ENCODE measurements at regions not wholly inside any gene's neighbourhood (a gene's known extent, or its start where the extent isn't known, plus 50 kb on each side); places are given as distances from the start of the nearest gene placed in this dataset.

DNA sequence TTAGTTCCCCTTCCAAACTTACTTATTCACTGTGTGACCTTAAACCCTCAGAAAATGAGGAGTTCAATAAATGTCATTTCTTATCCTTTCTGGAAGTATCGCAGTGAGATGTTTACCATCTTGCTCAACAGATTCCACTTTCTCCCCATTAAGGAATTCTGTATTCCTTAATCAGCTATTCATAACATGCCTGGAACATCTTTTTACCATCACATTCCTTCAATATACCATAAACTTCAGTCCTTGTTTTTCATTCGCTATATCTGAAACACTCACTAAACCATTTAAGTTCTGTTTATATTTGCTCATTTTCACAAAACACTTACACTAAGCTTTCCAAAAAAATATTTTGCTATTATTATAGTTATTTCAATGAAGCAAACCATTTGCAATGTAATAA is 1158.6 kb downstream of the CDH12 start:
- no peak for DNase-seq

GRCh38 chr5:21693591-21693990 is 1159.6 kb downstream of the CDH12 start:
- DNase-seq: no peak

DNA sequence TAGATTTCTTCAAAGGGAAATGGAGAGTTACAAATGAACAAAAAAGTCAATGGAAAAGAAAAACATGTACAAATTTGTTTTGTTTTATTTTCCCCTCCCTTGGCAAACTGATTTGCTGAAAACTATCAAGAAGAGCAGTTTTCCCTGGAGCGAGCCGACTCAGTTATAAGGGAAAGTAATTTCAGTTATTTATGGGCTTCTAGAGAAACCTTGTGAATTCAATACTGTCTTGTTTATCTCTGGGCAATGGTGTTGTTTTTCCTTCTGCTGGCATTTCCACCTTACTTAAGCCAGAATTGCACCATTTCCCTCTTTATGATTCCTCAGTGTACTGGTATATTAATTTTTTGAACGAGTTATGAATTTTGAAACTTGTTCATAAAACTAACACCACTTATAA is 1163.6 kb downstream of the CDH12 start:
- DNase-seq: no peak

GRCh38 chr5:21688655-21689054 is 1164.5 kb downstream of the CDH12 start:
- DNase-seq: no peak

DNA sequence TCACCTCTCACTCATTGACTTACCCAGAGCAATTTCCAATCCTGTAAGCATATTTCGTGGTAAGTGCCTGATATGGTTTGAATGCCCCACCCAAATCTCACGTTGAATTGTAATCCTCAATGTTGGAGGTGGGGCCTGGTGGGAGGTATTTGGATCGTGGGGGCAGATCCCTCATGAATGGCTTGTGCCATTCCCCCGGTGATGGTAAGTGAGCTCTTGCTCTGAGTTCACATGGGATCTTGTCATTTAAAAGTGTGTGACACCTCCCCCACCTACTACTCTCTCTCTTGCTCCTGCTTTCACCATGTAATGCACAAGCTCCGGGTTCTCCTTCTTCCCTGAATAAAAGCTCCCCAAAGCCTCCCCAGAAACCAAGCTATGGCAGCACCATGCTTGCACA is 1165.5 kb downstream of the CDH12 start:
- DNase-seq: no peak

DNA sequence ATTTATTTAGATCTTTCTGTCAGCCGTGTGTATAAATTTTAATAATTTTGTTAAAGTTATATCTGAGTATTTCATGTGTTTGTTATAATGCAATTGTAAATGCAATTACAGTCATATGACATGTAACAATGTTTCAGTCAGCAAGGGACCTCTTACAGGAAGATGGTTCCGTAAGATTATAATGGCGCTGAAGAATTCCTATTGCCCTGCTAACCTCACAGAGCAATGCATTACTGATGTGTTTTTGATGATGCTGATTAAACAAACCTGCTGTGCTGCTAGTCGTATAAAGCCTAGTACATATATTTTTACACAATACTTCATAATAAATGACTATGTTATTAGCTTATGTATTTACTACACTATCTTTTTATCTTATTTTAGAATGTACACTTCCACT is 1166.4 kb downstream of the CDH12 start:
- no peak for DNase-seq

GRCh38 chr5:21685522-21685921 is 1167.6 kb downstream of the CDH12 start:
- DNase-seq: no peak

GRCh38 chr5:21684992-21685391 is 1168.2 kb downstream of the CDH12 start:
- no peak for DNase-seq

GRCh38 chr5:21681911-21682310 is 1171.2 kb downstream of the CDH12 start:
- DNase-seq: no peak

DNA sequence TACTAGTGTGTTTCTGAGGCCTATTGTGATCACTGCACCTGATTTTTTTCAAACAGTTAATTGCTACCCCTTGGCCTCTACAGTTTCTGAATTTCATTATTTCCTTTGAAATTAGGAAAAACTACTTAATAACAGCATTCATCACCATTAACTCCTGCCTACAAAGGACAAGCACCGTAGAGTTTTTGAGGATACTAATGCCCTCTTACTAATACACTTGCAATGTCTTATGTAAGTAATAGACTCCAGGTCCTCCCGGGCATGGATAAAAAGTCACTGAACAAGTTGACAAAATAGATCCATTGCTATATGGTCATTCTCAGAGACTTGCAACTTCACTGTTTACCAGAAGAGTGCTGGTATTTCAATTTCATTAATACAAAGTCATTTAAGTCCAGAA is 1172.5 kb downstream of the CDH12 start:
- no peak for DNase-seq

DNA sequence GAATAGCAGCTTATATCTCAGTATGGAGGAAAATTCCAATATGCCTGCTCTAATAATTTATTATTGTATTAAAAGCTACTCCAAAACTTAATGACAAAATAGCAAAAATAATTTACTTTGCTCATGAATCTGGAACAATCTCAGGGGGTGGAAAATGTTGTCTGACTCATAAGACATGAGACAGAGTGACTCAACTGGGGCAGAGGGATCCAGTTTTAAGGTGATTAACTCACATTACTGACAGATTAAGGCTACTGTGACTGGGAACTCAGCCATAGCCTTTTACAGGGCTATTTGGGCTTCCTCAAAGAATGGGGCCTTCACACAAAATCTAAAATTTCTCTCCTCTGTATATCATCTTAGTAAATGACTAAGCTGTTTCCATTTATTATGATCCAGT is 1172.9 kb downstream of the CDH12 start:
- no peak for DNase-seq

DNA sequence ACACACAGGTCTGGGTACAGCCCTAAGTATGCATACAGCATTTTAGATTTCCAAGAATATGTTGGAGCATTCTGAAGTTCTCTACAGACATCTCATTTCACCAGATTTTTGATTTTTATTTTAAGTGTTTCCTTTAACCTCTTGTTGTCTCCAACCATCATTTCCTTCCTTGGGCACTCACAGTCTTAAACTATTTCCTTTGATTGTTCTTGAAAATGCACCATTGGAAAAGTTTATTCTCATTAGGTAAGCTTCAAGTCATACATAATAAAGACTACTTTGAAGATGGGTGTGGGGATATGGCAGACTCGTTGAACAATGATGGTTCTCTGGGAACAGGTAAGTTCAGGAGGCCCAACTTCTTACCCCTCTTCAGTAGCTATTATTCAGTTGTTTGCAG is 1174.6 kb downstream of the CDH12 start:
- DNase-seq: no peak

GRCh38 chr5:21672911-21673310 is 1180.2 kb downstream of the CDH12 start:
- no peak for DNase-seq

GRCh38 chr5:21672360-21672759 is 1180.8 kb downstream of the CDH12 start:
- DNase-seq: no peak

GRCh38 chr5:21665524-21665923 is 1187.6 kb downstream of the CDH12 start:
- DNase-seq: no peak

GRCh38 chr5:21663082-21663481 is 1190.1 kb downstream of the CDH12 start:
- no peak for DNase-seq

- no peak for DNase-seq
Observed at GRCh38 chr5:21661184-21661583, 1192.0 kb downstream of the CDH12 start.

- DNase-seq: no peak
Observed at GRCh38 chr5:21654556-21654955, 1198.6 kb downstream of the CDH12 start.

GRCh38 chr5:21649969-21650368 is 1203.2 kb downstream of the CDH12 start:
- no peak for DNase-seq

DNA sequence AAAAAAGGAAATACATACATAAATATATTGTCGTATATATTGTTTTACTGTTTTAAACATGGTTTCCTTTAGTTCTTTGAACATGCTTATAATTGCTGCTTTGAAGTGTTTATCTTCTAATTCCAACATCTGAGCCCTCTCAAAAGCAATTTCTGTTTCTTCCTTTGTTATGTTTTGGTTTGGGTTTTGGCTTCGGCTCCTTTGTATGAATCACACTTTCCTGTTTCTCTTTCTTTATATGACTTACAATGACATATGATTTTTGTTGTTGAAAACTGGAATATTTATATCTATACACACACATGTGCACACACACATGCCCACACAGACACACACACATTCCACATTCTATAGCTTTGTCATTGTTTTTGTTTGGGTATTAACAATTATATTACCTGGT is 1206.7 kb downstream of the CDH12 start:
- DNase-seq: no peak

GRCh38 chr5:21644032-21644431 is 1209.1 kb downstream of the CDH12 start:
- no peak for DNase-seq

DNA sequence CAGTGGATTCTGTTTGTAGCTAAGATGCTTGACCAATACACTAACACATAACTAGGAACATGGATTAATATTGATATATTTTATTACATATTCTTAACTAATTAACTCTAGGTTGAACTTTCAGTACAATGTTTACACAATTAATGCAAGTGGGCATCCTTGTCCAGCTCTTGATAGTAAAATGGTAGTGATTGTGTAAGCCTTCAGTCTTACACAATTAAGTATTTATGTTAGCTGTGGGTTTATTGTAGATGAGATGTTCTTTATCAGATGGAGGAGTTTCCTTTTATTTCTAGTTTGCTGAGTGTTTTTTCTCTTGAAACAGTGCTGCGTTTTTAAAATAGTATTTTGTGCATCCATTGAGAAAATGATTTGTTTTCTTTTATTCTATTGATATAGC is 1210.8 kb downstream of the CDH12 start:
- DNase-seq: no peak

GRCh38 chr5:21623831-21624230 is 1229.3 kb downstream of the CDH12 start:
- no peak for DNase-seq

GRCh38 chr5:21615195-21615765 is 1237.9 kb downstream of the CDH12 start:
- DNase-seq: no peak

GRCh38 chr5:21613971-21614488 is 1239.1 kb downstream of the CDH12 start:
- DNase-seq: no peak

DNA sequence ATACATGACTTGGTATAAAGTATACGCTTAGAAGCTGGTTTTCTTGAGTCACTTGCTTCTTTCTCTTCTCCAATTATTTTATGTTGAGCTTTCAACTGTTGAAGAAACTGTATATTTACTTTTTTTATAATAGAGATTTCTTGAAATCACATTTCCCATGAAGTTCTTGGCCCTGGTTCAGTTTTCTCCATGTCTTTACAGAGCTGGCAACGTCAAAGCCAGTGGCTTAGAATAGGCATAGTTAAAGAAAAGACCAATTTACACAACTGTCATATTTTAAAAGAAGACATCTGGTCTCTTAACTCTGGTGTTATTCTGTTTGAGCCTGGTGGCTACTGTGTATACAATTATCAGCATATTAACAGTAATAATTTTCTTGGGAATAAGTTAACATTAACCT is 1249.3 kb downstream of the CDH12 start:
- DNase-seq: no peak

Measured in RPMI8226 (cell line).